VCaP (cell line): ENCODE measurements at regions not wholly inside any gene's neighbourhood (a gene's known extent, or its start where the extent isn't known, plus 50 kb on each side); places are given as distances from the start of the nearest gene placed in this dataset.

ENCODE experiments used
- H3K27ac ChIP-seq: fragments of 450-650 bp; 2 replicates; pipeline ENCODE4 v1.5.1; 2017
- TF ChIP-seq, protein P1 (sequence below): fragments of 450-650 bp; conservative IDR thresholded peaks from 2 replicates; pipeline ENCODE4 v1.5.1; 2017; ENCODE audit warnings: mild to moderate bottlenecking, moderate library complexity

DNA sequence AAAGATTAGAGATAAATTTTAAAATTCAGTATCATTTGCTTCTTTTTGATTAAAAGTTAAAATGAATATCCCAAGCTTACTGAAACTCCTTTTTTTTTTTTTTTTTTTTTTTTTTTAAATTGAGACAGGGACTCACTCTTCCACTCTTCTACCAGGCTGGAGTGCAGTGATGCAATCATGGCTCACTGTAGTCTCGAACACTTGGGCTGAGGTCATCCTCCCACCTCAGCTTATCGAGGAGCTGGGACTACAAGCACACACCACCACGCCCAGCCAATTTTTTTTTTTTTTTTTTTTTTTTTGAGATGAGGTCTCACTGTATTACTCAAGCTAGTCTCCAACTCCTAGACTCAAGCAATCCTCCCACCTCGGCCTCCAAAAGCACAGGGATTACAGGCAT lies 92.1 kb upstream of the RGS18 start:
- TF ChIP-seq, protein P1, sequence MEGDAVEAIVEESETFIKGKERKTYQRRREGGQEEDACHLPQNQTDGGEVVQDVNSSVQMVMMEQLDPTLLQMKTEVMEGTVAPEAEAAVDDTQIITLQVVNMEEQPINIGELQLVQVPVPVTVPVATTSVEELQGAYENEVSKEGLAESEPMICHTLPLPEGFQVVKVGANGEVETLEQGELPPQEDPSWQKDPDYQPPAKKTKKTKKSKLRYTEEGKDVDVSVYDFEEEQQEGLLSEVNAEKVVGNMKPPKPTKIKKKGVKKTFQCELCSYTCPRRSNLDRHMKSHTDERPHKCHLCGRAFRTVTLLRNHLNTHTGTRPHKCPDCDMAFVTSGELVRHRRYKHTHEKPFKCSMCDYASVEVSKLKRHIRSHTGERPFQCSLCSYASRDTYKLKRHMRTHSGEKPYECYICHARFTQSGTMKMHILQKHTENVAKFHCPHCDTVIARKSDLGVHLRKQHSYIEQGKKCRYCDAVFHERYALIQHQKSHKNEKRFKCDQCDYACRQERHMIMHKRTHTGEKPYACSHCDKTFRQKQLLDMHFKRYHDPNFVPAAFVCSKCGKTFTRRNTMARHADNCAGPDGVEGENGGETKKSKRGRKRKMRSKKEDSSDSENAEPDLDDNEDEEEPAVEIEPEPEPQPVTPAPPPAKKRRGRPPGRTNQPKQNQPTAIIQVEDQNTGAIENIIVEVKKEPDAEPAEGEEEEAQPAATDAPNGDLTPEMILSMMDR: no peak
- no peak overlapping the region for H3K27ac ChIP-seq

- TF ChIP-seq, protein P1: no peak
- H3K27ac ChIP-seq: no peak overlapping the region
Measured at GRCh38 chr1:192067360-192067759, 90.9 kb upstream of the RGS18 start.

- no peak overlapping the region for H3K27ac ChIP-seq
Measured at GRCh38 chr1:192070213-192070612, 88.0 kb upstream of the RGS18 start.

DNA sequence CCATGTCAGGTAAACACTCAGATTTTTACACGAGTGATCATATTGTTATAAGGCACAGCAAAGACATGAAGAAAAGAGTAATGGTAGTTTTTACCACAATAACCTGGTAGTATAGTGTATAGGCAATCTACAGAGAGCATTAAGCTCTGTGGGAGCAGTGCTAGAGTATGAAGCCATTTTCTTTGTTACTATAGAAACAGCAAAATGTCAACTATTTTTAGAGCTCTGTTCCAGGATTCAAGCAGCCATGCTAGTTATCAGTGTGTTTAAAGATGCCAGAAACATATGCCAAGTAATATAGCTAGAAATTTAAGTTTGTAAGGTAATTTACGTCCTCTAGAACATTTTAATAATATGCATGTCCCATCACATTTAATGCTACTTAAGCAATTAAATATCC lies 77.6 kb upstream of the RGS18 start:
- TF ChIP-seq, protein P1: no peak
- no peak overlapping the region for H3K27ac ChIP-seq

More at GRCh38 chr1:192070213-192070612, 88.0 kb upstream of the RGS18 start:
- TF ChIP-seq, protein P1: no peak

GRCh38 chr1:192081359-192081758 lies 76.9 kb upstream of the RGS18 start:
- H3K27ac ChIP-seq: no peak overlapping the region
- TF ChIP-seq, protein P1: no peak

DNA sequence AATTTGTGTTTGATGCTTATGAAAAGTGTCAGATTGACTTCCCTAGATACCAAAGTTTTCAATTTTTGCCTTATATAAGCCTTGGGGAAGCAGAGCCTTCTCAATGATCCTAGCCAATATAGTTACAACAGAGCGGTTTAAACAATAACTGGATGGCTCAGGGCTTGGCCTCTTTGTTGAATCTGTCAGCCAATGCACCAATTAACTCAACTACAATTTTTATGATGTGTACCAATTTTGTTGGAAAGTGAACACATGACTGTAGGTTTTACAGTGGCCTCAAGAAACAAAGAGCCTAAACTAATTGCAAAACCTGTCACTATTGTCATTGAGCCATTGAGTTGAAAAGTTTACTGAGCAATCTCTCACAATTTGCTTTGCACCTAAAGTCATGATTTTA lies 71.6 kb upstream of the RGS18 start:
- TF ChIP-seq, protein P1: no peak
- H3K27ac ChIP-seq: no peak overlapping the region

- TF ChIP-seq, protein P1: no peak
- no peak overlapping the region for H3K27ac ChIP-seq
Measured at GRCh38 chr1:192087334-192087733, 70.9 kb upstream of the RGS18 start.

DNA sequence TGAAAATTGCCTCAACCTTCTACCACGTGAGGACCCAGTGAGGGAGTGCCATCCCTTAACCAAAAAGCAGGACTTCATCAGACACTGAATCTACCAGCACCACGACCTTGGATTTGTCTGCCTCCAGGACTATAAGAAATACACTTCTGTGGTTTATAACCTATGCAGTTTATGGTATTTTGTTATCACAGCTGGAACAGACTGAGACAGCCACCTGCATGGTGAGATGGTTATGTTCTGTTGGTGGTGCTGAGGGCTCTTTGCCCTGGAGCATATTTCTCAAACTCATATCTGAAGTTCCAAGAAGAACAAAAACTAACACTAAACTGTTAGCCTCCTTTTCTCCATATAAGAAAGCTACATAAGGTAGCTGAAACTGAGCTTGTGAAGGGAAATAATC lies 69.8 kb upstream of the RGS18 start:
- TF ChIP-seq, protein P1: no peak
- H3K27ac ChIP-seq: no peak overlapping the region
